Suprapubic skin (tissue), 4 donors: ENCODE measurements at regions not wholly inside any gene's neighbourhood (a gene's known extent, or its start where the extent isn't known, plus 50 kb on each side); places are given as distances from the start of the nearest gene placed in this dataset.

Source experiments
- DNase-seq, 2 donors: peaks; one replicate each; pipeline ENCODE4 v3.0.0-alpha.2; 2019; ENCODE audit warnings: low spot score in 2 of 2
- H3K27ac ChIP-seq: fragments of 200-600 bp; sonication (generic); one replicate; pipeline ENCODE4 v1.5.1; 2019
- H3K27me3 ChIP-seq: fragments of 200-600 bp; sonication (generic); one replicate; pipeline ENCODE4 v1.5.1; 2019
- H3K36me3 ChIP-seq: fragments of 200-600 bp; sonication (generic); one replicate; pipeline ENCODE4 v1.5.1; 2019
- H3K4me1 ChIP-seq: fragments of 200-600 bp; sonication (generic); one replicate; pipeline ENCODE4 v1.5.1; 2019
- H3K4me3 ChIP-seq: fragments of 200-600 bp; sonication (generic); one replicate; pipeline ENCODE4 v1.5.1; 2019; ENCODE audit warnings: mild to moderate bottlenecking
- H3K9me3 ChIP-seq: fragments of 200-600 bp; sonication (generic); one replicate; pipeline ENCODE4 v1.5.1; 2019
- EP300 ChIP-seq: sonication (generic); formaldehyde crosslinking; IDR thresholded peaks from one replicate; pipeline ENCODE4 v1.6.1; 2017; ENCODE audit warnings: antibody characterized with exemption
- POLR2A ChIP-seq, 2 donors: fragments of 450-650 bp; IDR thresholded peaks; one replicate each; pipeline ENCODE4 v1.6.1; 2017; ENCODE audit warnings: antibody characterized with exemption in 2 of 2, mild to moderate bottlenecking in 2 of 2, moderate library complexity in 2 of 2
- POLR2AphosphoS5 ChIP-seq, 3 donors: sonication (generic); formaldehyde crosslinking; IDR thresholded peaks; one replicate each; pipeline ENCODE4 v1.6.1; 2017; ENCODE audit warnings: antibody characterized with exemption in 3 of 3
- WGBS: methylation state at CpG from one replicate; pipeline ENCODE4 v1.1.5; 2018; 5-methylcytosine and 5-hydroxymethylcytosine counted together
- TF ChIP-seq, protein P1 (sequence below), 2 donors: fragments of 200-600 bp in 1 of 2; fragments of 450-650 bp in 1 of 2; sonication (generic) in 1 of 2; IDR thresholded peaks; one replicate each; pipeline ENCODE4 v1.5.1; 2016 to 2019; ENCODE audit warnings: antibody characterized with exemption in 2 of 2, mild to moderate bottlenecking in 1 of 2, moderate library complexity in 1 of 2

DNA sequence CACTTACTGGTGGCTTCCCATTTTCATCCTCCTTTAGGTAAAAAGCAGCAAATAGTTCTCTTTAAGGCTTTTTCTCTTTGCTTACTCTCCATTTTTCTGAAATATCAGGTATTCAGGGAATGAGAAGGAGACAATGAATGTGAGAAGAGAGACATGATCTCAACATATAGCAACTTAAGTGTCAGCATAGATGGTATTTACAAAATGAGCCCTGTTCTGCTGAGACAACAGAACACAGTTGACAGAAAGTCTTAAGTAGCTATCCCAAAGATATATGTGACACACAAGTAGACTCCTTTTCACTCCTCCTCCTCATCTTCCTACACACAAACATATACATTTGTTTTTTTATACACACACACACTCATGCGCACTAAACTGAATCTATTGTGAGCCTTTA, 649.3 kb upstream of the WWC1 start:
- no peaks in the 10 kb centered on the region for H3K9me3 ChIP-seq
- no peak for DNase-seq
- TF ChIP-seq EP300, result no peak
- TF ChIP-seq POLR2A (IDR thresholded peaks at IDR 0.05), result no peak
- TF ChIP-seq, protein P1, sequence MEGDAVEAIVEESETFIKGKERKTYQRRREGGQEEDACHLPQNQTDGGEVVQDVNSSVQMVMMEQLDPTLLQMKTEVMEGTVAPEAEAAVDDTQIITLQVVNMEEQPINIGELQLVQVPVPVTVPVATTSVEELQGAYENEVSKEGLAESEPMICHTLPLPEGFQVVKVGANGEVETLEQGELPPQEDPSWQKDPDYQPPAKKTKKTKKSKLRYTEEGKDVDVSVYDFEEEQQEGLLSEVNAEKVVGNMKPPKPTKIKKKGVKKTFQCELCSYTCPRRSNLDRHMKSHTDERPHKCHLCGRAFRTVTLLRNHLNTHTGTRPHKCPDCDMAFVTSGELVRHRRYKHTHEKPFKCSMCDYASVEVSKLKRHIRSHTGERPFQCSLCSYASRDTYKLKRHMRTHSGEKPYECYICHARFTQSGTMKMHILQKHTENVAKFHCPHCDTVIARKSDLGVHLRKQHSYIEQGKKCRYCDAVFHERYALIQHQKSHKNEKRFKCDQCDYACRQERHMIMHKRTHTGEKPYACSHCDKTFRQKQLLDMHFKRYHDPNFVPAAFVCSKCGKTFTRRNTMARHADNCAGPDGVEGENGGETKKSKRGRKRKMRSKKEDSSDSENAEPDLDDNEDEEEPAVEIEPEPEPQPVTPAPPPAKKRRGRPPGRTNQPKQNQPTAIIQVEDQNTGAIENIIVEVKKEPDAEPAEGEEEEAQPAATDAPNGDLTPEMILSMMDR (IDR thresholded peaks at IDR 0.05), result no peak
- no peak for TF ChIP-seq POLR2AphosphoS5 (IDR thresholded peaks at IDR 0.05)
- peaks cover 4% of the 10 kb centered on the region for H3K4me1 ChIP-seq
- no peak overlapping the region for H3K27ac ChIP-seq
- no peak overlapping the region for H3K4me3 ChIP-seq
- H3K36me3 ChIP-seq, result no peaks in the 10 kb centered on the region
- 93% methylated on average over 1 of the region's 1 CpG for WGBS
- no peaks in the 10 kb centered on the region for H3K27me3 ChIP-seq

DNA sequence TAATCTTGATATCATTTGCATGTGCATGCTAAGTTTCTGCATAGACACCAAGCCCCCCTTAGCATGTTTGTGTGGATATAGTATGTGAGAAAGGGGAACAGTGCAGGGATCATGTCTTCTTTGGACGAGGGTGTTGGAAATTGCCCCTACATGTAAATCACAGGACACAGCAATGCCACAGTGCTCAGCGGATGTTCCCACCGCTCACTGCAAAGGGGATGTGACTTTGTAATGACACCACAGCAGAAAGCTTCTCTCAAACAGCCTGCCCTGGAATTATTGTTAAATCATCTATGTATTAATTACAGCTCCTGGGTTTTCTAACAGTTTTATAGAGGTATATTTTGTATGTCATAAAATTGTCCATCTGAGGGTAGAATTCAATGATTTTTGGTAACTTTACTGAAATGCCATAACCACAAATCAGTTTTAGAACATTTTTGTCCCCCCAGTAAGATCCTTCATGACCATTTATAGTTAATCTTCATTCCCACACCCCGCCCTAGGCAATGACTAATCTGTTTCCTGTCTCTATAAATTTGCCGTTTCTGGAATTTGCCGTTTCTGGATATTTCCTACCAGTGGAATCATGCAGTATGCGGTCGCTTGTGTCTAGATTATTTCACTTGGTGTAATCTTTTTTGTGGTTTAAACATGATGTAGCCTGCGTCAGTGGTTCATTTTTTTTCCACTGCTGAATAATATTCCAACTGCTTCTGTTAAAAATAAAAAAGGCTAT, 648.5 kb upstream of the WWC1 start:
- 43% methylated on average over 9 of the region's 9 CpGs for WGBS
- H3K27ac ChIP-seq, result no peak overlapping the region
- H3K27me3 ChIP-seq, result no peaks in the 10 kb centered on the region
- DNase-seq, result no peak
- TF ChIP-seq POLR2A (IDR thresholded peaks at IDR 0.05) (no peak), POLR2AphosphoS5 (IDR thresholded peaks at IDR 0.05) (no peak), EP300 (no peak)
- TF ChIP-seq, protein P1 (IDR thresholded peaks at IDR 0.05), result no peak
- peaks cover 4% of the 10 kb centered on the region for H3K4me1 ChIP-seq
- no peak overlapping the region for H3K4me3 ChIP-seq
- H3K9me3 ChIP-seq, result no peaks in the 10 kb centered on the region
- H3K36me3 ChIP-seq, result no peaks in the 10 kb centered on the region

DNA sequence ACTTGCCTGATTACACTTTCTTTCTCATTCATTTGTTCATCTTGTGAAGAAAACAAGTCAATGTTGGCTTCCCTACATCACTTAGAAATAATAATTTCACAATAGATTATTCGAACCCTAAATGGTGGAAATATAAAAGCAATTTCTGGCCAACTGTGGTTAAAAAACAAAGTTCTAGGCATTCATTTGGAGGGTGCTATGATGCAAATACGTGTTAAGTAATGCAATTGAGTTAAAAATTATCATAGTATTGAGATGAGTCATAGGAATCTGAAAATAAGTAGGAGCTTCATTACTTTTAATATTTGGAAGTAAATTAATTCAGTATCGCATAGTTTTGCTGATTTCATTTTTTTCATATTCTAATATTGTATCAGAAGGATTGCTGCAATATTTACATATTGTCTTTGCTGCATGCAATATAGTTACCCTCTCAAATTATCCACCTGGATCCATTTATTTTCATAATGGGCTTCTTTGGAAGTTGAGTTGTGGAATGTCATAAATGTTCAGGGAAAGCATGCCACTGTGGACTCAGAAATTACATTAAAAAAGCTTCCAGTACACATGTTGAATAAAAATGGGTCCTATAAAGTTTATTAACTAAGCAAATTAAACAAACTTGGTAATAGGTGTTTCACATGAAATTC, 647.7 kb upstream of the WWC1 start:
- no peak overlapping the region for H3K27ac ChIP-seq
- H3K4me3 ChIP-seq, result no peak overlapping the region
- no peaks in the 10 kb centered on the region for H3K36me3 ChIP-seq
- 43% methylated on average over 3 of the region's 3 CpGs for WGBS
- peaks cover 4% of the 10 kb centered on the region for H3K4me1 ChIP-seq
- no peaks in the 10 kb centered on the region for H3K9me3 ChIP-seq
- H3K27me3 ChIP-seq, result no peaks in the 10 kb centered on the region
- TF ChIP-seq POLR2A (IDR thresholded peaks at IDR 0.05), result no peak
- TF ChIP-seq EP300, result no peak
- TF ChIP-seq POLR2AphosphoS5 (IDR thresholded peaks at IDR 0.05), result no peak
- TF ChIP-seq, protein P1 (IDR thresholded peaks at IDR 0.05), result no peak
- DNase-seq, result no peak

DNA sequence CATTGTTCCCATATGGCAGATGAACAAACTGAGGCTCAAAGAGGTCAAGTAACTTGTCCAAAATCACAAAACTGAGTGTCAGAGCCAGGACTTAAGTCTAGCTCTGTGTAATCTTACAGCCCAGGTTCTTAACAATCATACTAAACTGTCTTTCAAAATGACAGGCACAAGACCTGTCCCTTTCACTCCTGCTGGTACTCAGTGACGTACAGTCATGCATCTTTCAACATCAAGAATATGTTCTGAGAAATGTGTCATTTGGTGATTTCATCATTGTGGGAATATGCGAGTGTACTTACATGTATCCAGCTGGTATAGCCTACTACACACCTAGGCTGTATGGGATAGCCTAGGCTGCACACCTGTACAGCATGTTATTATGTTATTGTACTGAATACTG, 646.8 kb upstream of the WWC1 start:
- 75% methylated on average over 2 of the region's 2 CpGs for WGBS

DNA sequence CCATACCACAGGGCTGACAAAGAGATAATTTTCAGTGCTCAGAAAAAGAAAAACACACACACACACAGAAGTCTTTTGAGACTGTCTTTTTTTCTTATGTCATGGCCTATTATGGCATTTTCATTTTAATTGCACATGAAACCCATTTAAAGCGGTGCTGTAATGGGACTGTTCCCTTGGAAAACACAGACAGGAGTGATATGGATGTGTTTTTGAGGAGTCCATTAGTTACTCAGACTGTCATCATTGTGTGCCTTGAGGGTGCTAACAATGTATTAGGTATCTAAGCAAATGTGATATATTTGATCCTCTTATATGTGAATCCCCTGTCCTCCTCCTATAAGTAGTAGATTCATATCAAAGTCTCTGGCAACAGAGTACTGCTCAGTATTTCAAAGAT, 642.0 kb upstream of the WWC1 start:
- H3K9me3 ChIP-seq, result no peaks in the 10 kb centered on the region

More for the DNA sequence above, 646.8 kb upstream of the WWC1 start:
- no peaks in the 10 kb centered on the region for H3K27me3 ChIP-seq
- no peaks in the 10 kb centered on the region for H3K9me3 ChIP-seq
- peaks cover 4% of the 10 kb centered on the region for H3K4me1 ChIP-seq
- no peak for DNase-seq
- no peaks in the 10 kb centered on the region for H3K36me3 ChIP-seq
- no peak overlapping the region for H3K4me3 ChIP-seq
- H3K27ac ChIP-seq, result no peak overlapping the region
- TF ChIP-seq POLR2A (IDR thresholded peaks at IDR 0.05) (no peak), POLR2AphosphoS5 (IDR thresholded peaks at IDR 0.05) (no peak), EP300 (no peak)
- TF ChIP-seq, protein P1 (IDR thresholded peaks at IDR 0.05), result no peak

More for the DNA sequence above, 642.0 kb upstream of the WWC1 start:
- Histone ChIP-seq H3K4me3 (no peak overlapping the region), H3K36me3 (no peaks in the 10 kb centered on the region), H3K27me3 (no peaks in the 10 kb centered on the region), H3K27ac (no peak overlapping the region), H3K4me1 (no peaks in the 10 kb centered on the region)
- DNase-seq, result no peak
- TF ChIP-seq POLR2AphosphoS5 (IDR thresholded peaks at IDR 0.05) (no peak), POLR2A (IDR thresholded peaks at IDR 0.05) (no peak), EP300 (no peak)
- TF ChIP-seq, protein P1 (IDR thresholded peaks at IDR 0.05), result no peak
- 91% methylated on average over 1 of the region's 1 CpG for WGBS
